ENCODE measurements at regions not wholly inside any gene's neighbourhood (a gene's known extent, or its start where the extent isn't known, plus 50 kb on each side); places are given as distances from the start of the nearest gene placed in this dataset.
"Not testable (repeated sequence)": the region's sequence is repeated elsewhere in the genome, so short reads cannot be mapped to it uniquely, and the experiment has no call there.

DNA sequence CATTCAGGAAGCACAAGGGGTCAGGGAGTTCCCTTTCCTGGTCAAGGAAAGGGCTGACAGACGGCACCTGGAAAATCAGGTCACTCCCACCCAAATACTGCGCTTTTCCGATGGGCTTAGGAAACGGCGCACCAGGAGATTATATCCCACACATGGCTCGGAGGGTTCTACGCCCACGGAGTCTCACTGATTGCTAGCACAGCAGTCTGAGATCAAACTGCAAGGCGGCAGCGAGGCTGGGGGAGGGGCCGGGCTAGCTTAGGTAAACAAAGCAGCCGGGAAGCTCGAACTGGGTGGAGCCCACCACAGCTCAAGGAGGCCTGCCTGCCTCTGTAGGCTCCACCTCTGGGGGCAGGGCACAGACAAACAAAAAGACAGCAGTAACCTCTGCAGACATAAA is 68.0 kb upstream of the CCT8L2 start:
- H3K4me3 ChIP-seq (ENCODE audit: low read length); H3K9me3 ChIP-seq (ENCODE audit: control insufficient read depth, low read length); DNase-seq; H3K27me3 ChIP-seq (ENCODE audit: control insufficient read depth, insufficient read depth); intact Hi-C loops (cut with DNase I); H3K4me1 ChIP-seq (ENCODE audit: control insufficient read depth, insufficient read depth, low read length); H3K27ac ChIP-seq (ENCODE audit: low read length); ATAC-seq: not testable (repeated sequence)
- 91% methylated on average over 13 of the region's 13 CpGs for WGBS

DNA sequence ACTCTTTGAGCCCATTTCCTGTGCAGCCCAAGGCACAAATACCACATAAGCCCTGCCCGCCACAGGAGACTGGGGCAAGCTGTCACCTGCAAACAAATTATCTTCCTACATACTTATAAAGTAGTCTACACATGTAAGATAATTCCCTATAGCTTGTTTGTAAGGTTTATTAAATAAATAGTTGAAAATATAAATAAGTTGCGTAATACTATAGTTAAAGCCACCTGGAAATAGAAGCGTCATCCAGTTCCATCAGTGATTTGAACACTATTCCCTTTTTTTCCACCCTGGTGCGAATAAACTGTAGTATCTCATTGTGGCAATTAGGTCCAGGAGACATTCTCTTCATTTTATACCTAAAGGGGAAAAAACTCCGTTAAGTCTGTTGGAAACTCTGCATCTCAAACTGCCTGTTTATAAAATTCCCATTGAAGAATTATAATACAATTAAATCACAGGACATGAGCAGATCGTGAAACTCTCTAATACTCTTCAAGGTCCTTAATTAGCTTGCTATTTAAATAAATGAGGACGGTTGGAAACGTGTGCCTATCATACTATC is 66.7 kb upstream of the CCT8L2 start:
- 85% methylated on average over 8 of the region's 8 CpGs for WGBS
- H3K9me3 ChIP-seq (ENCODE audit: control insufficient read depth, low read length); H3K4me1 ChIP-seq (ENCODE audit: control insufficient read depth, insufficient read depth, low read length); ATAC-seq; H3K4me3 ChIP-seq (ENCODE audit: low read length); intact Hi-C loops (cut with DNase I); H3K27ac ChIP-seq (ENCODE audit: low read length); DNase-seq; H3K27me3 ChIP-seq (ENCODE audit: control insufficient read depth, insufficient read depth): not testable (repeated sequence)

DNA sequence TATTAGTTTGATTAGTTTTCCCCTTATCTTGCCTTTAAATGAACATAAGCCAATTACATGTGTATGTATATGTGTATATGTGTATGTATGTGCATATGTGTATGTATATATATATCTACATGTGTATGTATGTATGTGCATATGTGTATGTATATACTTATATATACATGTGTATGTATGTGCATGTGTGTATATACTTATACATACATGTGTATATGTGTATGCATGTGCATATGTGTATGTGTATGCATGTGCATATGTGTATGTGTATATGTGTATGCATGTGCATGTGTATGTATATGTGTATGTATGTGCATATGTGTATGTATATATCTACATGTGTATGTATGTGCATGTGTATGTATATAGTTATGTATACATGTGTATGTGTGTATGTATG is 65.5 kb upstream of the CCT8L2 start:
- Histone ChIP-seq H3K4me3 (ENCODE audit: low read length) (no peak overlapping the region), H3K9me3 (ENCODE audit: control insufficient read depth, low read length) (no peaks in the 10 kb centered on the region), H3K27me3 (ENCODE audit: control insufficient read depth, insufficient read depth) (no peaks in the 10 kb centered on the region), H3K27ac (ENCODE audit: low read length) (no peak overlapping the region), H3K4me1 (ENCODE audit: control insufficient read depth, insufficient read depth, low read length) (no peaks in the 10 kb centered on the region)
- ATAC-seq (no peak), DNase-seq (no peak)
- intact Hi-C loops (cut with DNase I) = no loop called here

DNA sequence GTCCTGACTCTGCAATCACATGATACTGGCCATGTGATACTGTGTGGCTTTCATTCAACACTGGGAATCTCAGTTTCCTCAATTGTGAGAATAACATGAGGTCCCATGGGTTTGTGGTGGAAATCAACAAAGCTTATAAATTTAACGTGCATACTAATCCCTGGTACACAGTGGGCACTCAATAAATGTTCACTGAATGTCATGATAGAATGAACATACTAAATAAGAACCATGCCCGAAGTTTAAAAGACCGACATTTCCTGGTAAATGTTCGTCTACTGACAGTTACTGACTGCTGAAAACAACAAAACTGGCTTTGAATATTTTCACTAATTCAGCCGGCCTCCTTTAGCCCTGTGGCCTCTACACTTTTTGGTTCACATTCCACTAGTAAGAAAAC is 62.3 kb upstream of the CCT8L2 start:
- no peak for DNase-seq
- intact Hi-C loops (cut with DNase I) = no loop called here
- ATAC-seq = no peak
- Histone ChIP-seq H3K27me3 (ENCODE audit: control insufficient read depth, insufficient read depth) (no peaks in the 10 kb centered on the region), H3K4me3 (ENCODE audit: low read length) (no peak overlapping the region), H3K9me3 (ENCODE audit: control insufficient read depth, low read length) (peaks cover 2% of the 10 kb centered on the region), H3K4me1 (ENCODE audit: control insufficient read depth, insufficient read depth, low read length) (no peaks in the 10 kb centered on the region), H3K27ac (ENCODE audit: low read length) (no peak overlapping the region)
- WGBS = 81% methylated on average over 5 of the region's 5 CpGs

DNA sequence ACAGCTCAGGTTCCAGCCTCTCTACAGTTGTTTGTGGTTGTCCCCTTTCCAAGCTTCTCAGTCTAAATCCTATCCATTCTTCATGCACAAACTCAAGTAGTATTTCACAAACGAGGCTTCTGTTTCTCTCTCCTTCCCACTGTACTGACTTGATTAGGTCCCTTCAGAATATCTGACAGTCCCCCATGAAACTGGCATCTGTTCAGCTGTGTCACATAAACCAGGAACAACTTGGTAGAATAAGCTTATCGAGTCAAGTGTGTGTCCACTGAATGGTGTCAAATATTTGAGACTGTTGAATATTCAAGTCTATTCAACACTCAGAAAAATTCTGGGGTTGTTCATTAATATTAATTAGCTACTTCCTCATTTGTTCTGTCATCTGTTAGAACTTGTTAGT is 61.7 kb upstream of the CCT8L2 start:
- H3K27ac ChIP-seq (ENCODE audit: low read length); H3K27me3 ChIP-seq (ENCODE audit: control insufficient read depth, insufficient read depth); ATAC-seq; H3K4me3 ChIP-seq (ENCODE audit: low read length); H3K4me1 ChIP-seq (ENCODE audit: control insufficient read depth, insufficient read depth, low read length); H3K9me3 ChIP-seq (ENCODE audit: control insufficient read depth, low read length); intact Hi-C loops (cut with DNase I); DNase-seq: not testable (repeated sequence)
- WGBS = 53% methylated on average over 2 of the region's 2 CpGs

DNA sequence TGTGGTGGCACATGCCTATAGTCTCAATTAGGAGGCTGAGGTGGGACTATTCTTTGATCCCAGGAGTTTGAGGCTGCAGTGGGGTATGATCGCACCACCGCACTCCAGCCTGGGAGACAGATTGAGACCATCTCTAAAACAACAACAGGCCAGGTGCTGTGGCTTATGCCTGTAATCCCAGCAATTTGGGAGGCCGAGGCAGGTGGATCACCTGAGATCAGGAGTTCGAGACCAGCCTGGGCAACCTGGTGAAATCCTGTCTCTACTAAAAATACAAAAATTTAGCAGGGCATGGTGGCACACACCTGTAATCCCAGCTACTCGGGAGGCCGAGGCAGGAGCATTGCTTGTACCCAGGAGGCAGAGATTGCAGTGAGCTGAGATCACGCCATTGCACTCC is 60.6 kb upstream of the CCT8L2 start:
- DNase-seq; H3K9me3 ChIP-seq (ENCODE audit: control insufficient read depth, low read length); H3K27me3 ChIP-seq (ENCODE audit: control insufficient read depth, insufficient read depth); H3K4me3 ChIP-seq (ENCODE audit: low read length); H3K27ac ChIP-seq (ENCODE audit: low read length); intact Hi-C loops (cut with DNase I); ATAC-seq; H3K4me1 ChIP-seq (ENCODE audit: control insufficient read depth, insufficient read depth, low read length): not testable (repeated sequence)
- WGBS = 81% methylated on average over 7 of the region's 7 CpGs

DNA sequence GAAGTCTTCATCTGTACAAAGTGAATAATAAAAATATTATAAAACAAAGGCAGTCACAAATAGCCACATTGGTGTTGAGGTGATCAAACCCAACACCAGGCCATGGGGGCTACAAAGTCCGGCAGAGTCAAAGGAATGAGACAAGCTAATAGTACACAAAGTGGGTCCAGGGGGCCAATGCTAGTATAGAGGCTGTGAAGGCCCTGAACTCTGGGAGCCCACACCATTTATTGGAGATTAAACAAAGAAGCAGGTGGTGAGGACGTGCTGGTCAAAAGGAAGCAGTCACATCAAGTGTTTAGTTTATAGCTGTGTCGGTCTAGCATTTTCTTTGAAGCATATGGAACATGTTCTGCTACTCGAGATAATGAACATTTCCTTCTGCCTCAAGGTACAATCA is 58.6 kb upstream of the CCT8L2 start:
- intact Hi-C loops (cut with DNase I) = no loop called here
- no peaks in the 10 kb centered on the region for H3K4me1 ChIP-seq (ENCODE audit: control insufficient read depth, insufficient read depth, low read length)
- peaks cover 2% of the 10 kb centered on the region for H3K9me3 ChIP-seq (ENCODE audit: control insufficient read depth, low read length)
- no peaks in the 10 kb centered on the region for H3K27me3 ChIP-seq (ENCODE audit: control insufficient read depth, insufficient read depth)
- ATAC-seq = no peak
- no peak overlapping the region for H3K4me3 ChIP-seq (ENCODE audit: low read length)
- WGBS = 67% methylated on average over 4 of the region's 4 CpGs
- no peak for DNase-seq
- no peak overlapping the region for H3K27ac ChIP-seq (ENCODE audit: low read length)

All from right cardiac atrium (tissue), 5 donors.